ENCODE measurements at regions not wholly inside any gene's neighbourhood (a gene's known extent, or its start where the extent isn't known, plus 50 kb on each side); places are given as distances from the start of the nearest gene placed in this dataset.

GRCh38 chr12:59867689-59868088 lies 271.9 kb downstream of the SLC16A7 start:
- intact Hi-C loops (cut with DNase I): no loop called here
- Histone ChIP-seq H3K27me3 (no peaks in the 10 kb centered on the region), H3K4me1 (no peaks in the 10 kb centered on the region), H3K36me3 (no peaks in the 10 kb centered on the region), H3K9me3 (peaks cover 0 to 3% (median 0%) of the 10 kb centered on the region in 4 donors), H3K27ac (no peak overlapping the region), H3K4me3 (no peak overlapping the region)
- DNase-seq: no peak
- no peak for TF ChIP-seq POLR2A (IDR thresholded peaks at IDR 0.05)
- no peak for TF ChIP-seq EP300 (IDR thresholded peaks at IDR 0.05)
- no peak for TF ChIP-seq POLR2AphosphoS5 (IDR thresholded peaks at IDR 0.05)
- TF ChIP-seq CTCF (IDR thresholded peaks at IDR 0.05): no peak
- 76% methylated on average over 2 of the region's 2 CpGs for WGBS, 2 donors

GRCh38 chr12:59871779-59872178 lies 275.9 kb downstream of the SLC16A7 start:
- no peak for DNase-seq
- WGBS, 2 donors: 90 to 93% methylated on average over 2 of the region's 2 CpGs
- H3K9me3 ChIP-seq: peaks cover 0 to 3% (median 0%) of the 10 kb centered on the region in 4 donors
- intact Hi-C loops (cut with DNase I): no loop called here
- H3K36me3 ChIP-seq: no peaks in the 10 kb centered on the region
- no peak overlapping the region for H3K4me3 ChIP-seq
- TF ChIP-seq EP300 (IDR thresholded peaks at IDR 0.05): no peak
- H3K27me3 ChIP-seq: no peaks in the 10 kb centered on the region
- H3K4me1 ChIP-seq: no peaks in the 10 kb centered on the region
- H3K27ac ChIP-seq: no peak overlapping the region

GRCh38 chr12:59873136-59873535 lies 277.3 kb downstream of the SLC16A7 start:
- no peaks in the 10 kb centered on the region for H3K27me3 ChIP-seq
- H3K27ac ChIP-seq: no peak overlapping the region
- intact Hi-C loops (cut with DNase I): no loop called here
- H3K4me3 ChIP-seq: no peak overlapping the region
- no peaks in the 10 kb centered on the region for H3K4me1 ChIP-seq
- 91 to 96% methylated on average over 1 of the region's 1 CpG for WGBS, 2 donors
- no peak for DNase-seq
- peaks cover 0 to 3% (median 0%) of the 10 kb centered on the region in 4 donors for H3K9me3 ChIP-seq
- H3K36me3 ChIP-seq: no peaks in the 10 kb centered on the region
- TF ChIP-seq POLR2A (IDR thresholded peaks at IDR 0.05): no peak
- no peak for TF ChIP-seq EP300 (IDR thresholded peaks at IDR 0.05)
- no peak for TF ChIP-seq POLR2AphosphoS5 (IDR thresholded peaks at IDR 0.05)
- no peak for TF ChIP-seq CTCF (IDR thresholded peaks at IDR 0.05)

- 30 to 61% methylated on average over 1 of the region's 1 CpG for WGBS, 2 donors
- no peak for TF ChIP-seq CTCF (IDR thresholded peaks at IDR 0.05)
- no peak for TF ChIP-seq EP300 (IDR thresholded peaks at IDR 0.05)
- TF ChIP-seq POLR2A (IDR thresholded peaks at IDR 0.05): no peak
- TF ChIP-seq POLR2AphosphoS5 (IDR thresholded peaks at IDR 0.05): no peak
- peaks cover 0 to 3% (median 0%) of the 10 kb centered on the region in 4 donors for H3K9me3 ChIP-seq
- H3K4me3 ChIP-seq: no peak overlapping the region
- no peak for DNase-seq
- intact Hi-C loops (cut with DNase I): no loop called here
- H3K4me1 ChIP-seq: no peaks in the 10 kb centered on the region
- H3K27me3 ChIP-seq: no peaks in the 10 kb centered on the region
- no peak overlapping the region for H3K27ac ChIP-seq
- H3K36me3 ChIP-seq: no peaks in the 10 kb centered on the region
These were observed 279.0 kb downstream of the SLC16A7 start for GRCh38 chr12:59874781-59875180.

- 68 to 79% methylated on average over 2 of the region's 2 CpGs for WGBS, 2 donors
- H3K4me3 ChIP-seq: no peak overlapping the region
- intact Hi-C loops (cut with DNase I): no loop called here
These were observed 290.4 kb downstream of the SLC16A7 start for GRCh38 chr12:59886131-59886733.

More at GRCh38 chr12:59886131-59886733, 290.4 kb downstream of the SLC16A7 start:
- no peak overlapping the region for H3K27ac ChIP-seq
- H3K9me3 ChIP-seq: no peaks in the 10 kb centered on the region
- TF ChIP-seq POLR2A (IDR thresholded peaks at IDR 0.05): no peak
- no peak for TF ChIP-seq POLR2AphosphoS5 (IDR thresholded peaks at IDR 0.05)
- TF ChIP-seq CTCF (IDR thresholded peaks at IDR 0.05): no peak
- TF ChIP-seq EP300 (IDR thresholded peaks at IDR 0.05): no peak
- no peaks in the 10 kb centered on the region for H3K27me3 ChIP-seq
- no peak for DNase-seq
- H3K4me1 ChIP-seq: no peaks in the 10 kb centered on the region
- H3K36me3 ChIP-seq: no peaks in the 10 kb centered on the region

All from sigmoid colon (tissue), 6 donors.